CD4-positive, alpha-beta T cell (primary cell): ENCODE measurements at regions not wholly inside any gene's neighbourhood (a gene's known extent, or its start where the extent isn't known, plus 50 kb on each side); places are given as distances from the start of the nearest gene placed in this dataset.

Experiments used
- ATAC-seq: fragments of 200-7000 bp; cut with Tn5 transposase; one replicate; pipeline ENCODE4 v1.10.0; 2022; ENCODE audit warnings: mild to moderate bottlenecking; ENCODE audit not compliant: poor library complexity
- CTCF ChIA-PET: fragments of 350-600 bp; sonication (Branson Sonifier 250); formaldehyde crosslinking; loops from one replicate; lab custom pipeline; 2021; ENCODE audit warnings: antibody characterized with exemption, inconsistent platforms; lab: Charles Lee
- POLR2A ChIA-PET: fragments of 350-600 bp; sonication (Branson Sonifier 250); formaldehyde crosslinking; loops from one replicate; lab custom pipeline; 2021; ENCODE audit warnings: antibody characterized with exemption, inconsistent platforms; lab: Charles Lee
- DNase-seq, 14 experiments: peaks; one replicate each; pipeline ENCODE4 v3.0.0-alpha.2; 2013 to 2020; ENCODE audit warnings: mixed read lengths in 2 of 14
- H3K27ac ChIP-seq, 2 donors: one replicate each; pipeline versions ENCODE4 v1.5.1 to v1.7.0; 2013; ENCODE audit warnings: low read length in 2 of 2, low read depth in 1 of 2, mild to moderate bottlenecking in 1 of 2
- H3K27me3 ChIP-seq, 2 experiments: 1 replicate in 1 of 2; 2 replicates in 1 of 2; pipeline versions ENCODE4 v1.6.1 to v1.7.0; 2013; ENCODE audit warnings: low read length in 2 of 2, control low read depth in 1 of 2, mild to moderate bottlenecking in 1 of 2, moderate library complexity in 1 of 2; ENCODE audit not compliant: insufficient read depth in 2 of 2, control insufficient read depth in 1 of 2
- H3K36me3 ChIP-seq: one replicate; pipeline ENCODE4 v1.6.1; 2013; ENCODE audit warnings: low read length, control low read depth; ENCODE audit not compliant: insufficient read depth
- H3K4me1 ChIP-seq: one replicate; pipeline ENCODE4 v1.6.1; 2013; ENCODE audit warnings: low read length, control low read depth; ENCODE audit not compliant: insufficient read depth
- H3K4me3 ChIP-seq: one replicate; pipeline ENCODE4 v1.5.1; 2013; ENCODE audit warnings: mild to moderate bottlenecking, low read length, moderate library complexity
- H3K9me3 ChIP-seq, 2 experiments: 1 replicate in 1 of 2; 2 replicates in 1 of 2; pipeline versions ENCODE4 v1.6.1 to v1.7.0; 2013; ENCODE audit warnings: low read length in 2 of 2, mild to moderate bottlenecking in 2 of 2, control low read depth in 1 of 2, moderate library complexity in 1 of 2; ENCODE audit not compliant: control insufficient read depth in 1 of 2, insufficient read depth in 1 of 2
- H3K27ac Mint-ChIP-seq: one replicate; pipeline ENCODE4 v1.8.0; 2020; ENCODE audit warnings: mixed read lengths
- H3K27me3 Mint-ChIP-seq: one replicate; pipeline ENCODE4 v1.8.0; 2021; ENCODE audit warnings: mixed read lengths
- H3K36me3 Mint-ChIP-seq: one replicate; pipeline ENCODE4 v1.8.0; 2021; ENCODE audit warnings: low read depth, mixed read lengths
- H3K4me1 Mint-ChIP-seq: one replicate; pipeline ENCODE4 v1.8.0; 2021; ENCODE audit warnings: low read depth, mixed read lengths
- H3K4me3 Mint-ChIP-seq: one replicate; pipeline ENCODE4 v1.8.0; 2020; ENCODE audit warnings: mild to moderate bottlenecking, mixed read lengths
- H3K9me3 Mint-ChIP-seq: one replicate; pipeline ENCODE4 v1.8.0; 2020; ENCODE audit warnings: mixed read lengths
- CTCF ChIP-seq: fragments of 200-600 bp; IDR thresholded peaks from one replicate; pipeline ENCODE4 v1.8.0; 2022; ENCODE audit warnings: antibody characterized with exemption, mild to moderate bottlenecking
- intact Hi-C, 2 experiments: fragments of 100-400 bp; cut with DNase I in 1 of 2; cut with micrococcal nuclease in 1 of 2; formaldehyde crosslinking; loops; one replicate each; pipeline versions ENCODE4 v1.15.1 to v1.9.0; 2023 to 2025; cut with DNase I, micrococcal nuclease

GRCh38 chr11:70848243-70848750, 404.1 kb downstream of the SHANK2 start:
- no peak overlapping the region for H3K27ac ChIP-seq
- H3K27me3 ChIP-seq: no peaks in the 10 kb centered on the region
- H3K36me3 ChIP-seq: no peaks in the 10 kb centered on the region
- DNase-seq: no peak
- intact Hi-C loops: no loop called here
- Mint-ChIP-seq H3K4me3 (no peak overlapping the region), H3K27ac (no peak overlapping the region), H3K27me3 (peaks cover 8% of the 10 kb centered on the region), H3K4me1 (no peaks in the 10 kb centered on the region), H3K9me3 (no peaks in the 10 kb centered on the region), H3K36me3 (no peaks in the 10 kb centered on the region)
- ATAC-seq: no peak
- POLR2A ChIA-PET: no interaction called here
- TF ChIP-seq CTCF: no peak
- no peaks in the 10 kb centered on the region for H3K4me1 ChIP-seq
- H3K9me3 ChIP-seq: peaks cover 0 to 44% of the 10 kb centered on the region in 2 experiments
- H3K4me3 ChIP-seq: no peak overlapping the region
- CTCF ChIA-PET: no interaction called here

GRCh38 chr11:70849031-70849430, 403.3 kb downstream of the SHANK2 start:
- no peak for ATAC-seq
- no peaks in the 10 kb centered on the region for H3K27me3 ChIP-seq
- H3K4me3 ChIP-seq: no peak overlapping the region
- Mint-ChIP-seq H3K4me3 (no peak overlapping the region), H3K27me3 (peaks cover 6% of the 10 kb centered on the region), H3K4me1 (no peaks in the 10 kb centered on the region), H3K27ac (no peak overlapping the region), H3K9me3 (no peaks in the 10 kb centered on the region), H3K36me3 (no peaks in the 10 kb centered on the region)
- no peaks in the 10 kb centered on the region for H3K4me1 ChIP-seq
- no peak overlapping the region for H3K27ac ChIP-seq
- ChIA-PET POLR2A (no interaction called here), CTCF (no interaction called here)
- peaks cover 0 to 44% of the 10 kb centered on the region in 2 experiments for H3K9me3 ChIP-seq
- H3K36me3 ChIP-seq: no peaks in the 10 kb centered on the region
- intact Hi-C loops: no loop called here
- no peak for TF ChIP-seq CTCF
- DNase-seq: no peak

GRCh38 chr11:70851308-70851707, 401.1 kb downstream of the SHANK2 start:
- Mint-ChIP-seq H3K27me3 (no peaks in the 10 kb centered on the region), H3K9me3 (no peaks in the 10 kb centered on the region), H3K36me3 (no peaks in the 10 kb centered on the region), H3K4me1 (no peaks in the 10 kb centered on the region), H3K4me3 (no peak overlapping the region), H3K27ac (no peak overlapping the region)
- ChIA-PET CTCF (no interaction called here), POLR2A (no interaction called here)
- DNase-seq (no peak), ATAC-seq (no peak)
- H3K27ac ChIP-seq: no peak overlapping the region
- H3K4me1 ChIP-seq: no peaks in the 10 kb centered on the region
- H3K27me3 ChIP-seq: peaks cover 0 to 3% of the 10 kb centered on the region in 2 experiments
- H3K9me3 ChIP-seq: peaks cover 0 to 38% of the 10 kb centered on the region in 2 experiments
- intact Hi-C loops: no loop called here
- H3K4me3 ChIP-seq: no peak overlapping the region
- no peak for TF ChIP-seq CTCF
- H3K36me3 ChIP-seq: no peaks in the 10 kb centered on the region
